ENCODE measurements at regions not wholly inside any gene's neighbourhood (a gene's known extent, or its start where the extent isn't known, plus 50 kb on each side); places are given as distances from the start of the nearest gene placed in this dataset.

GRCh38 chr6:21992178-21992967, 304.5 kb downstream of the PRL start:
- DNase-seq (ENCODE audit: low spot score), result no peak

DNA sequence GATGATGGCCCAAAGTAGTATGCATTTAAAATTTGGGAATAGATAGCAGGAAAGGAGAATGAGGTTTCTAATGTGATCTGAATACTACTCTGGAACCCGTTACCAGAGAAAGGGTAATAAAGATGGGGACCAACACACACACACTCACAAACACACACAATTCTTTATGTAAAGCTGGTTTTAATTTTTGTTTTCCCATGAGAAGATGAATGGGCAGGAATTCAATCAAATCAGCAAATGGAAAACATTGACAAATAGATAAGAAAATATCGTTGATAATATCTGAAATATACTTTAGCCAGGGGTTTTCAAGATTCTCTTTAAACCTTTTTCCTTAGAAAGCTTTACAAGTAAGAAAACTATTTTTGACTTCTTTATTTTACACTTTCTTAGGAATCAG, 303.0 kb downstream of the PRL start:
- DNase-seq (ENCODE audit: low spot score), result no peak

- no peak for DNase-seq (ENCODE audit: low spot score)
Observed at GRCh38 chr6:21994821-21995220, 302.0 kb downstream of the PRL start.

- DNase-seq (ENCODE audit: low spot score), result no peak
Observed at GRCh38 chr6:21995318-21995717, 301.5 kb downstream of the PRL start.

DNA sequence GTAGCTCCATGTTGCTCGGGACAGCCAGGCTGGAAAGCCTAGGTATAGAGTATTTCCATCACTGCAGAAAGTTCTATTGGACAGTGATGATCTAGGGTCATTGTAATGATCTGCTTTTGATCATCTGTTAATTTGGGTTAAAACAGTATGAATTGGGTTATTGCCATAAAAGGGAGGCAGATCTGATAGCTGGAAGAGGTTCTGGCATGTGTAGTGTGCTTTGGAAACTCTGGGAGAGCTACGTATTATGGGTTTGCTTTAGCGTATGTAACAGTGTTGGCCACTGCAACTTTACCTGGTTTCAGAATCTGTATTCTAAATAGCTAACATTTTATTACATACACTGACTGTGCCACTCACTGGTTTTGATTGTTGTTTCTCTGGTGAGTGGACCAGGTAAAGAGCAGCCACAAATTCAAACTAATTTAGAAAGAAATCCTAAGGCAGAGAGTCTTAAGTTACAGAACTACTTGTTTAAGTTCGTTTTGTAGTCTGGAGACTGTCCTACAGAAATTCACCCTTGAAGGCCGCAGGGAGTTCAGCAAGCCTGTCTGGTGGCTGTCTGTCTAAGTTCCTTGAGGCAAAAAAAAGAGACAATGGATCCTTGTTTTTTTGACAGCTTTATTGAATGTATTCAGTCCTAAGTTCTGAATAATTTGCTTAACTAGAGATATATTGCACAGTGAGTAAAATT, 300.3 kb downstream of the PRL start:
- DNase-seq (ENCODE audit: low spot score), result no peak

GRCh38 chr6:21997119-21998037, 299.5 kb downstream of the PRL start:
- no peak for DNase-seq (ENCODE audit: low spot score)

DNA sequence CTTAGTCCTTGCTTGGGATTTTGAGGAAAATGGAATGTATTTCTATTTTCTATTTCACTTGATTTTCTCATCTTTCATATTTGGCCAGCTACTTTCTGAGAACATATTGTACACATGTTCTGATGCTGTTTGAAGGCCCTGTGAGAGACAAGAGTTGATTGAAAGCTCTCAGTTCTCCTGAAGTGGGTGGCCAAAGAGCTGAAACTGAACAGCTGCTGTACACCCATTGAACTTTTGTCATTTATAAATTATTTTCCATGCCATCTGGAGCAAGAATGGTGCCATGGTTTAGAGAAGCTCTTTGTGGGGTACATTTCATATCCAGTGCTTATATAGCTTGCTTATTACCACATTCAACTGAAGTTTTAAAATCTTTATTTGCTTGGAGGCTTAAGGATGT, 298.3 kb downstream of the PRL start:
- DNase-seq (ENCODE audit: low spot score), result no peak

DNA sequence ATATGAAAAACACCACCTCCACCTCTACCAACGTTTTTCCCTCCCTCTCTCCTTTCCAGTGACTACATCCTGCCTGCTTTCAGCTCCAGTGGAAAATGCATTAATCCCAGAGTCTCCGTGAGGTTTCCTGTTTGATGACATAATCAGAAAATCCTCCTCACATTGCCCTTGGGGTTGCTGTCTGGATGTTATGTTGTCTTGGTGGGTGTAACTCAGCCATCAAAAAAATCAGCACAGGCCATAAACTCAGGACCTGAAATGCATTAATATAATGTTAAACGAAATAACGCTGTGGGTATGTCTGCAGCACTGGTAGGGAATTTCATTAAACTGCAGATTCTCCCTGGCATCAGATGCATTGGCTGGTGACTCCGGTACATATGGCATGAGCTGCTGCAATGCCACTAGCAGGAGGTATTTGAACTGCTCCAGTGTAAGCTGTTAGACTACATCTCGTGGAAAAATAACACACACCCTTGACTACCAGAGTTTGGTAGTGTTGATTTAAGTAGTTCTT, 297.8 kb downstream of the PRL start:
- no peak for DNase-seq (ENCODE audit: low spot score)

DNA sequence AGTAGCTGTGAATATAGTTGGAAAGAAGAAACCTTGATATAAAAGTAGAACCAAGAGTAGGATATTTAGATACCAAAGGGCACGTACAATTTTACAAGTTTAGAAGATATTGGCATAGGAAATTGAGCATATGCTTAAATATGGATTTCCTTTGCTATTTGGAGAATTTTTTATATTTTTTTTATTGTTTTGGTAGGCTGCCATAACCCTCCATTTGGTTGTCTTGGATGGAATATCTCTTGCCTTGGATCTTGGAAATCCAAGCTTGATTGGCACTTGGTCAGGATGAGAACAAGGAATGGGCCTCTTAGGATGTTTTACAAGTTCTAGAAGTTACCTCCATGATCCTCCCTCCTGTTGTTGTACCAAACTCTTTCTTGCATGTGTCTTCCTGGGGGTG, 297.1 kb downstream of the PRL start:
- no peak for DNase-seq (ENCODE audit: low spot score)

- no peak for DNase-seq (ENCODE audit: low spot score)
Observed at GRCh38 chr6:22001396-22002027, 295.3 kb downstream of the PRL start.

DNA sequence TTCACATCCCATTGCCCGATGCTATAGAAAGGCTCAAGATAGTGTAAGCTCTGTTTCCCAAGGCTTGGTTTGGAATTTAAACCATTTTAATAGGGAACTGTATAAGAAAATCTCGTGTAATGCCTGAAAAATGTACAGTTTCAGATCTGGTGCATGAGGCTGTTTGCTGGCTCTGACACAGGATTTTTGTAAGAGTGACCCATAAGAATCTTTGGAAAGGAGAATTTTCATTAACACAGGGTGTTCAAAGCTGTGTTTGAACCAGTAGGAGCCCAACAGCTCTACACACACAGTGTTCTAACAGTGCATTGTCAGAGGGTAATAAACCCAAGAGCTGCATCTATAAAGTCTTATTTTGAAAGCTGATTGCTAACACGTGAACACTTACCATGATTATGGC, 293.5 kb downstream of the PRL start:
- no peak for DNase-seq (ENCODE audit: low spot score)

GRCh38 chr6:22006795-22007194, 290.0 kb downstream of the PRL start:
- no peak for DNase-seq (ENCODE audit: low spot score)

- no peak for DNase-seq (ENCODE audit: low spot score)
Observed at GRCh38 chr6:22007469-22007868, 289.4 kb downstream of the PRL start.

GRCh38 chr6:22008248-22008836, 288.5 kb downstream of the PRL start:
- DNase-seq (ENCODE audit: low spot score), result no peak

- DNase-seq (ENCODE audit: low spot score), result no peak
Observed at GRCh38 chr6:22010102-22010501, 286.7 kb downstream of the PRL start.

- no peak for DNase-seq (ENCODE audit: low spot score)
Observed at GRCh38 chr6:22015216-22015615, 281.6 kb downstream of the PRL start.

- no peak for DNase-seq (ENCODE audit: low spot score)
Observed at GRCh38 chr6:22015944-22016343, 280.9 kb downstream of the PRL start.

DNA sequence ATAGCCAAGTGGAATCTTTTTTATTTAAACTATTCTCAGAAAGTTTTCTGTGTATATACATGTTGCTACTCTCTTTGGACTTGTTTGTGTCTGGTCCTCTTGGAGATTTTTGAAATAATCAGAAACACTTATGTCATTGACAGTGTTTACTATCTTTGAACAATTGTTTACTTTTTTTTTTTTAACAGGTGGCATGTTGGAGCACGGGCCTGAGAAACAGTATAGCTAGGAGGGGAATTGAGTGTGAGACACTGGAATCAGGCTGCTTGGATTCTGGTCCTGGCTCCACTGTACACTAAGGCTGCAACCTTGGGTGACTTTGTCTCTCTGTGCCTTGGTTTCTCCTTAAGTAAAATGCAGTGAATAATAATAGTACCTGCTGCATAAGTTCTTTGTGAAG, 279.6 kb downstream of the PRL start:
- DNase-seq (ENCODE audit: low spot score), result no peak

- DNase-seq (ENCODE audit: low spot score), result no peak
Observed at GRCh38 chr6:22017766-22018165, 279.1 kb downstream of the PRL start.

DNA sequence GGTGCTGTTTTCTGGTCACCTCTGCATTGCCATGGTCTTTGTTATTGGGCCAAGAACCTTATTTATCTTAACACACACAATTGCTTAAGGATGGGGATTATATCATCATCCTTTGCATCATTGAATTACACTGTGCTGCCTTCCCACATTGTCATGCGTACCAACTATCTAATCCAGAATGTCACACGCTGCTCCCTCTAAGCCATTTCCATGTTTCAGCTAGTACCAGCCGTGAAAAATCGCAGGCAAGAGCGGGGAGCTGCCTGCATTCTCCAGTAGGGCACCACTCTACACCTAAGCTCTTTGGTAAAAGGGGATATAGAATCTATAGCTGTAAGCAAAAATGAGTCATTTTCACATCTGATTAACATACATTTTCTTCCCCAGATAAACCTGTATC, 277.0 kb downstream of the PRL start:
- no peak for DNase-seq (ENCODE audit: low spot score)

DNA sequence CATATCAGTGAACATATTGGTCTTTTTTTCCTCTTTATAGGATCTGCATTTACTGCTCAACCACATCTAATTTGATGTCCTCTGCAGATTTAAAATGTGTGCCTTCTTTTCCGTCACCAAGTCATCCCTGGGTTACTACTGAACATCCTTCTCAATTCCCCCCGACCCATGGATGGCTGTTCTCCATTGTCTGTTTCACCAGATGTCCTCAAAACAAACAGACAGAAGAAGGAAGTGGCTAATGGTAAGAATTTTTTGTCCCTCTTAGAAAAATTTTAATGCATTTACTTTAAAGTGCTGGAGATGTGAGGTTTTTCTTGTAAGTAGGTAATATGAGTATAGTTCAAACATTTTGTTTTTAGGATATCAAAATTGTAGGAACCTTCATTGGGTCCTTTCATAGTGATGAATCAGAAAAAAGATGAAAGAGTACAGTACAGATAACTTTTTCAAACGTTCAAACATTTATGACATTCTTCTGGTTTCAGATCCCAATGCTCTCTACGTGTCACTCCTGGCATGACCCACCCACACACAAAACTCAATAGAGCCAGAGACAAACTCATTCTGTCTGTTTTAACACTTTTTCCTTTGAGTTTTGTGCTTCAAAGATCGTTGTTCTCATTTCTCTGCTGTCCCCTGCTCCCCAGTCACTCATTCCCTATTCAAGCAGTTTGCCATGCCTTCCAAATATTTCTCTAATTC, 276.4 kb downstream of the PRL start:
- DNase-seq (ENCODE audit: low spot score), result no peak

Data from ureter (tissue), 1 donor.